Common myeloid progenitor, CD34-positive (primary cell): ENCODE measurements at regions not wholly inside any gene's neighbourhood (a gene's known extent, or its start where the extent isn't known, plus 50 kb on each side); places are given as distances from the start of the nearest gene placed in this dataset.

Experiments used
- CTCF ChIA-PET: fragments of 350-600 bp; sonication (Branson Sonifier 250); formaldehyde crosslinking; loops from one replicate; lab custom pipeline; 2021; ENCODE audit warnings: antibody characterized with exemption; lab: Charles Lee
- POLR2A ChIA-PET: fragments of 350-600 bp; sonication (Branson Sonifier 250); formaldehyde crosslinking; loops from one replicate; lab custom pipeline; 2021; ENCODE audit warnings: antibody characterized with exemption; lab: Charles Lee
- DNase-seq, 3 donors: peaks; one replicate each; pipeline versions ENCODE4 v3.0.0 to v3.0.0-alpha.2; 2013
- H3K27ac ChIP-seq, 2 experiments: 1 replicate in 1 of 2; 2 replicates in 1 of 2; pipeline ENCODE4 v1.7.0; 2013; ENCODE audit warnings: inconsistent platforms in 2 of 2, low read length in 2 of 2, mild to moderate bottlenecking in 2 of 2, low read depth in 1 of 2, moderate library complexity in 1 of 2; ENCODE audit not compliant: severe bottlenecking in 2 of 2, insufficient read depth in 1 of 2, poor library complexity in 1 of 2
- H3K27me3 ChIP-seq, 5 experiments: replicated peaks in 2 of 5; 1 replicate in 3 of 5; 2 replicates in 2 of 5; pipeline versions ENCODE4 v1.6.1 to v1.7.0; 2013; ENCODE audit warnings: low read length in 4 of 5, mild to moderate bottlenecking in 2 of 5, moderate library complexity in 2 of 5, inconsistent platforms in 1 of 5; ENCODE audit not compliant: insufficient read depth in 5 of 5, control insufficient read depth in 4 of 5
- H3K36me3 ChIP-seq, 4 experiments: 1 replicate in 2 of 4; 2 replicates in 2 of 4; pipeline versions ENCODE4 v1.6.1 to v1.7.0; 2013; ENCODE audit warnings: low read length in 3 of 4, control low read depth in 1 of 4, mild to moderate bottlenecking in 1 of 4; ENCODE audit not compliant: control insufficient read depth in 4 of 4, insufficient read depth in 4 of 4
- H3K4me1 ChIP-seq, 4 experiments: 1 replicate in 3 of 4; 2 replicates in 1 of 4; pipeline versions ENCODE4 v1.6.1 to v1.7.1; 2013; ENCODE audit warnings: low read length in 3 of 4, mild to moderate bottlenecking in 3 of 4, control low read depth in 1 of 4, inconsistent platforms in 1 of 4, moderate library complexity in 1 of 4; ENCODE audit not compliant: control insufficient read depth in 4 of 4, insufficient read depth in 4 of 4; ENCODE audit errors: control extremely low read depth in 1 of 4
- H3K4me3 ChIP-seq, 7 experiments: 1 replicate in 4 of 7; 2 replicates in 3 of 7; pipeline versions ENCODE4 v1.5.1 to v1.7.0; 2013; ENCODE audit warnings: mild to moderate bottlenecking in 7 of 7, low read length in 6 of 7, moderate library complexity in 6 of 7, inconsistent platforms in 2 of 7, low read depth in 2 of 7, control low read depth in 1 of 7; ENCODE audit not compliant: insufficient read depth in 4 of 7, control insufficient read depth in 1 of 7; ENCODE audit errors: extremely low read depth in 1 of 7
- H3K9me3 ChIP-seq, 5 experiments: 1 replicate in 4 of 5; 2 replicates in 1 of 5; pipeline versions ENCODE4 v1.6.1 to v1.7.1; 2013; ENCODE audit warnings: low read length in 4 of 5, mild to moderate bottlenecking in 2 of 5, inconsistent platforms in 1 of 5, low read depth in 1 of 5, moderate library complexity in 1 of 5; ENCODE audit not compliant: control insufficient read depth in 4 of 5, insufficient read depth in 2 of 5; ENCODE audit errors: control extremely low read depth in 1 of 5
- WGBS: methylation state at CpG from one replicate; pipeline ENCODE4 v1.1.5; 2013; ENCODE audit not compliant: insufficient coverage; 5-methylcytosine and 5-hydroxymethylcytosine counted together

GRCh38 chr4:60326735-60327134, 873.4 kb upstream of the ADGRL3 start:
- no peak overlapping the region for H3K4me3 ChIP-seq
- WGBS = no CpG with 5 or more reads among the region's 3 CpGs
- no peak for DNase-seq
- no peaks in the 10 kb centered on the region for H3K27me3 ChIP-seq
- H3K4me1 ChIP-seq = no peaks in the 10 kb centered on the region
- CTCF ChIA-PET = no interaction called here
- H3K9me3 ChIP-seq = no peaks in the 10 kb centered on the region
- POLR2A ChIA-PET = no interaction called here
- H3K27ac ChIP-seq = no peak overlapping the region
- no peaks in the 10 kb centered on the region for H3K36me3 ChIP-seq

GRCh38 chr4:60327651-60328050, 872.5 kb upstream of the ADGRL3 start:
- Histone ChIP-seq H3K36me3 (no peaks in the 10 kb centered on the region), H3K27ac (no peak overlapping the region), H3K4me1 (no peaks in the 10 kb centered on the region), H3K27me3 (no peaks in the 10 kb centered on the region), H3K4me3 (no peak overlapping the region), H3K9me3 (no peaks in the 10 kb centered on the region)
- no CpG with 5 or more reads among the region's 1 CpG for WGBS
- POLR2A ChIA-PET = no interaction called here
- CTCF ChIA-PET = no interaction called here
- no peak for DNase-seq

GRCh38 chr4:60344908-60345307, 855.2 kb upstream of the ADGRL3 start:
- H3K4me1 ChIP-seq = no peaks in the 10 kb centered on the region
- H3K9me3 ChIP-seq = no peaks in the 10 kb centered on the region
- H3K27me3 ChIP-seq = no peaks in the 10 kb centered on the region
- ChIA-PET POLR2A (no interaction called here), CTCF (no interaction called here)
- DNase-seq = no peak
- H3K36me3 ChIP-seq = no peaks in the 10 kb centered on the region
- 100% methylated on average over 1 of the region's 2 CpGs for WGBS
- H3K4me3 ChIP-seq = no peak overlapping the region
- H3K27ac ChIP-seq = no peak overlapping the region

GRCh38 chr4:60345392-60345791, 854.7 kb upstream of the ADGRL3 start:
- ChIA-PET POLR2A (no interaction called here), CTCF (no interaction called here)
- Histone ChIP-seq H3K9me3 (no peaks in the 10 kb centered on the region), H3K27me3 (no peaks in the 10 kb centered on the region), H3K4me3 (no peak overlapping the region), H3K36me3 (no peaks in the 10 kb centered on the region), H3K4me1 (no peaks in the 10 kb centered on the region), H3K27ac (no peak overlapping the region)
- DNase-seq = no peak

GRCh38 chr4:60359746-60360367, 840.3 kb upstream of the ADGRL3 start:
- no peak overlapping the region for H3K4me3 ChIP-seq
- H3K36me3 ChIP-seq = no peaks in the 10 kb centered on the region
- DNase-seq = no peak
- 60% methylated on average over 1 of the region's 3 CpGs for WGBS
- no peaks in the 10 kb centered on the region for H3K9me3 ChIP-seq
- no peaks in the 10 kb centered on the region for H3K27me3 ChIP-seq
- H3K27ac ChIP-seq = no peak overlapping the region
- ChIA-PET CTCF (no interaction called here), POLR2A (no interaction called here)
- H3K4me1 ChIP-seq = no peaks in the 10 kb centered on the region

- H3K27me3 ChIP-seq = no peaks in the 10 kb centered on the region
- CTCF ChIA-PET = no interaction called here
- no peak overlapping the region for H3K27ac ChIP-seq
- POLR2A ChIA-PET = no interaction called here
- no peaks in the 10 kb centered on the region for H3K9me3 ChIP-seq
- no peaks in the 10 kb centered on the region for H3K36me3 ChIP-seq
- DNase-seq = no peak
- no peak overlapping the region for H3K4me3 ChIP-seq
- WGBS = no CpG with 5 or more reads among the region's 3 CpGs
- no peaks in the 10 kb centered on the region for H3K4me1 ChIP-seq
These were observed 835.0 kb upstream of the ADGRL3 start for GRCh38 chr4:60365176-60365575.

DNA sequence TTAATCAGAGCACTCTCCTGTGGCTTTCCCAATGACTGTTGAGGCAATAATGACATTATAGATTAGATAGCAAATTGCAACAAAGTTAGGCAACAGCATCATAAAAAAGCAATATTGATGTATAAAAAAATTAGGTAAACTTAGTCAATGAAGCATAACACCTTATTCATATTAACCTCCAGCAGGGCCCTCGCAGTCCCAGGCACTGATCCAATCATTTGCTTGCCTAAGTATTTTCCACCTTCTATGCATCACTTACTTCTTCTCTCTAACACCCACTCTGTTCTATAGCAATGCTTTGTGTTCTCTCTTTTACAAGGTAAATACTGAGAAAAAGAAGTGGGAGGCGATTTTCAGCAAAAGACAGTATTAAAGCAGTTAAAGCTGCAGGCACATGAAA, 833.5 kb upstream of the ADGRL3 start:
- WGBS = 92% methylated on average over 2 of the region's 2 CpGs
- no peaks in the 10 kb centered on the region for H3K27me3 ChIP-seq
- H3K36me3 ChIP-seq = no peaks in the 10 kb centered on the region
- no peak overlapping the region for H3K4me3 ChIP-seq
- no peak for DNase-seq
- ChIA-PET CTCF (no interaction called here), POLR2A (no interaction called here)
- H3K9me3 ChIP-seq = no peaks in the 10 kb centered on the region
- H3K4me1 ChIP-seq = no peaks in the 10 kb centered on the region
- no peak overlapping the region for H3K27ac ChIP-seq
